NAMALWA (cell line): ENCODE measurements at regions not wholly inside any gene's neighbourhood (a gene's known extent, or its start where the extent isn't known, plus 50 kb on each side); places are given as distances from the start of the nearest gene placed in this dataset.

Experiments
- DNase-seq: peaks from one replicate; pipeline ENCODE4 v3.0.0-alpha.2; 2015; ENCODE audit warnings: low spot score

GRCh38 chr22:47813661-47814060 lies 1051.2 kb downstream of the TBC1D22A start:
- DNase-seq, result no peak

DNA sequence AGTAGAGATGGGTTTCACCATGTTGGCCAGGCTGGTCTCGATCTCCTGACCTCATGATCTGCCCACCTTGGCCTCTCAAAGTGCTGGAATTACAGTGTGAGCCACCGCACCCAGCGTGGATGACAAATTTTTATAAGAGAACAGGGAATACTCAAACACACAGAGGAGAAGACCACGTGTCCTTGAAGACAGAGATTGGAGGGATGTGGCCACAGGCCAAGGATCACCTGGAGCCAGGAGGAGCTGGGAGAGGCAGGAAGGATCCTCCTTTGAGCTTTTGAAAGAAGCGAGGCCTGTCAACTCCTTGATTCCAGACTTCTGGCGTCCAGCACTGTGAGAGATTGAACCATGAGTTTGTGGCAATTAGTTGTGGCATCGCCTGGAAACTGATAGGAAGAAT lies 1049.5 kb downstream of the TBC1D22A start:
- DNase-seq, result no peak

DNA sequence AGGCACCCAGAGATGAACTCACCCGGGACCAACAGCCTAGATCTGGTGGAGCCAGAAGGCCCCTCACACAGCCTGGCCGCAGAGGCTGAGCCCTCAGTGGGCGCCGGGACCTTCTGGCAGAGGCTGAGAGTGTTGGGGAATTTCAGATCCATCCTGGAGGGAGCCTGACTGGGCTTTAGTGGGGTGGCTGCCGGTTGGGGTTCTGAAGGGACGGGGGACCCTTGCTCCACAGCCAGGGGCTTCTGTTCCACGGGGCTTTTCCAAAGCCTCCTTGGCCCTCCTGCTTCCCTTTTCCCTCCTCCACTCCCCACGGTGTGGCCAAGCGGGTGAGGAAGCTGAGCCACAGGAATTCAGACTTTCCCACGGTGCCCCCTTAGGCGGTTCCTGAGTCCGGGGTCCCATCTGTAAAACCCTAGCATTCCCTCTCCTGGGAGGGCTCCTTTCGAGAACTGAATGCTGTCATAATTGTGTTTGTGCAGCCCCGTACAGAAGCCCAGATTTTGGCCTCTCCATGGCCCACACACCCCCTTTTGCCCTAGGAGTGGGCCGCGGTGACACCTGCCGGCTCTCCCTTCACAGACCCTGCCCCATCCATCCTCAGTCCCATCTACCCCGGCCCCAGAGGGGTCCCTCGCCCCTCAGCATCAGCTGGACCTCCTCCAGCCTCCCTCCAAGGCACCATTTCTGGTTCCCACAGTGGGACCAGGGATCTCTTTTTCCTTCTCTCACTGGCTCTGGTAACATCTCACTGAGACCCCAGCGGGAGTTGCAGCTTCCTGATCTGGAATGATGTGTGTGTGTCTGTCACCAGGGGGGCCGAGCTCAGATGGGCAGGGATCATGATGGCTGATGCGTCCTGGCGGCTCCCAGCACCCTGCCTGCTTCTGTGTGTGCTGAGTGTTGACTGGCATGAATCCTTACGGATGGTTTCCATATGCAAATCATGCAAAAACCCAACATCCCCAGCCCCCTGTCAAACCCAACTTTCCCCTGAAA lies 1048.4 kb downstream of the TBC1D22A start:
- no peak for DNase-seq

DNA sequence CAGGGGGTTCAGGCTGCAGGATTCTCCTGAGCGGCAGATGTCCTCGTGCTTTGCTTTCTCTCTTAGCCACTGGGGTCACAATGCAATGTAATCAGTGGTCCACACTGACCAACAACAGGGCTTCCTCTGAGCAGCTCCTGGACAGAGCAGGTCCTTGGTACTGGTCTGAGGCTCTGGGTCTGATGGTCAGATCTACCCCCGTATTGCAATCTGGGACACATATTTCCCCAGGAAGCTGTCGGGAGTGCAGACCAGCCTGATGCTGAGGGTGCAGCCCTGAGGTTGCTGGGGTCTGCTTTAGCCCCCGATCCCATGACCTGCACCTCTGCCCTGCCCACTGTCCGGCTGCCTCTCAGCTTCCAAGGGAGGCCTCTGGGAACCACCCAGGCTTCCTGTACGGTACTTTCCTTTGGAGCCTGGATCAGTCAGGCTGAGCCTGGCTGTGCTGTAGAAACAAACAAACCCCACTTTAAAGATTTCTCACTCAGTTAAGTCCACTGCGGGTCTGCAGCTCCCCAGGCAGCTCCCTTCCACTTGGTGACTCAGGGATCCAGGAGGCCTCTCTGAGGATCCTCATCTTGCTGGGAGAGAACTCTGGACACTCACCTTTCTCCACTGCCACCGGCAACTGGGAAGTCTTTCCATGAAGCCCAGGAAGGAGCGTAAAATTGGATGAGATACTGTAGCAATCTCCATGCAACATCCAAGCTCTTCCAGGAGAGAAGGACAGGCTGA lies 1046.6 kb downstream of the TBC1D22A start:
- DNase-seq, result no peak

DNA sequence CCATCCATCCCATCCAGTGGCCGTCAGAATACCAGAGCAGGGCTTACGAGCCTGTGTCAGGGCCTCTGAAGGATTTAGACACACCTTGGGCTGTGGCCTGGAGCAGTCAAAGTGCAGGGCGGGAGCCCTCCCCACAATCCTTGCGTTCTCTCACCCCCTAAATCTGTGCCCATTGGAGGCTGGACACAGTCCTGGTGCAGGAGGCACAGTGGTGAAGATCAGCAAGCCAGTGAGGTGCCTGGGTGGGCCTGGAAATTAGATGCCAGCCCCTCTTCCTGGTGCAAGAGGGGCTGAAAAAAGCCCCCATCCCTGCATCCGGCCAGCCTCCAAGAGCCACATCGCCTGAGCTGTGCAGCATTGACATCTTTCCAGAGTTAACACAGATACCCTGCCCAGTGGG lies 1045.8 kb downstream of the TBC1D22A start:
- no peak for DNase-seq

DNA sequence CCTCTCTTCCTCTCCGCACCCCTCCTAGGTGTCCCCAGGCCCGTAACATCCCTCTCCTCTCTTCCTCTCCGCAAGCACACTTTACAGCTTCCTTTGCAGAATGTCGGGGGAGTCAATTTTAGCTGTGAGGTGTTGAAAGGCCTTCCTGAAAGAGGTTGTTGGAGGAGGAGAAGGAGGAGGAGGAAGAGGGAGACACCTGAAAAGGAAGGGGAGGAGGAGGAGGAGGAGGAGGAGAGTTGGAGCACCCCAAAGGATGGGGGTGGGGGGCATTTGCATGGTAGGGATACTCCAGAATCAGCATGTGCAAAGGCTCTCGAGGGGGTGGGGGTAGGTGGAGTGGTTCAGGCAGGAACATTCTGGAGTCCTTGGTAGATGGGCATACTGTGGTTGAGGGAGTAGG lies 1045.1 kb downstream of the TBC1D22A start:
- DNase-seq, result no peak

- no peak for DNase-seq
Observed at GRCh38 chr22:47806894-47807293, 1044.4 kb downstream of the TBC1D22A start.

DNA sequence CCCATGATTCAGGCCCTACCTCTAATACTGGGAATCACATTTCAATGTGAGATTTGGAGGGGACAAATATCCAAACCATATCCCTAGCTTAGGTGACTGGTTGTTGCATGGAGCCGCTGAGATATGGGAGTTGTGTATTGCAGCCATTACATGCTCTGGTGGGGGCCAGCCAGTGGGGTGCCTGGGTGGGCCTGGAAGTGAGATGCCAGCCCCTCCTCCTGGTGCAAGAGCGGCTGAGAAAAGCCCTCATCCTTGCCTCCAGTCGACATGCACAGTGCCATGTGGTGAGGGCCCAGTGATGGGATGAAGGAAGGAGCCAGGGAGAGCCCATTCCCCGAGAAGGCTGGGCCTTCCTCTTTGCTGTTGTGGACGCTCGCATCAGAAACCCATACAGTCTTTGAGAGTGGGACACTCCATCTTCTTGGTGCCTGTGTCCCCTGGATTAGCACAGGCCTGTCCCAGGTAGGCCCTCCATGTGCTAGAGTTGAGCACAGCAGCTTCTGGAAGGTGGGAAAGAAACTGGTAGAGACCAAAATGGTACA lies 1043.0 kb downstream of the TBC1D22A start:
- no peak for DNase-seq

GRCh38 chr22:47804281-47804680 lies 1041.8 kb downstream of the TBC1D22A start:
- DNase-seq, result no peak

DNA sequence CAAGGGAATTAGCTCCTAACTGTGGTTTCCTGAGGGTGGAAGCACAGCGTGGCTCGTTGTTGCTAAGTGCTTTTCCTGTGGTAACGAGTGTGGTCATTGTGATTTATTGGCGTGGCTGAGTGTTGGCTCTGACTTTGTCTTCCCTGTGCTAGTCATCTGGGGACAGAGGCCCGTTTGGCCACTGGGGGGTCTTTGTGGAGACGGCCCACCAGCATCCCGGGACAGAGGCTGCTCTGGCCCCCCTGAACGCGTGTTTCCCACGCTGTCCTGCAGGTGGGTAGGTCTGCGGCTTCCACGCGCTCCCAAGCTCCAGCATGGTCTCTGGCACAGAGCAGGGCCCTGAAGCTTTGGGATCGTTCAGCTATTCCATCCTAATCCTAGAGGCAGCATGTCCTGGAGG lies 1040.0 kb downstream of the TBC1D22A start:
- no peak for DNase-seq

GRCh38 chr22:47801541-47802245 lies 1039.2 kb downstream of the TBC1D22A start:
- no peak for DNase-seq

DNA sequence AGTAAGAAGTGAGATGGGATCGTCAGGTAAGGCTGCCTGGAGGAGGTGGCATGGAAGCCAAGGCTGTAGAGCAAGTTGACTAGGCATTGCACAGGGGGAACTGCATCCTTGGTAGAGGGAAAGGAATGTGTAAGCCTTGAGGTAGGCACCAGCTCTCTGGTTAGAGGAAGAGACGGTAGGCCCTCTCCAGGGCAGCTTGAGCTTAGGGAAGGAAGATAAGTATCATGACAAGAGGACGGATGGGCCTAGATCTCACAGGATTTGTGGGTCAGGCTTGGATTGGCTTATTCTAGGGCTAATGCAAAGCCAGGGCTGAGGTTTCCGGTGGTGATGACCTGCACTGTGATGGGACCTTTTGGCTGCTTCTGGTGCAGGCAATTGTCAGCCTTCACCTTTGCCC lies 1035.8 kb downstream of the TBC1D22A start:
- no peak for DNase-seq

DNA sequence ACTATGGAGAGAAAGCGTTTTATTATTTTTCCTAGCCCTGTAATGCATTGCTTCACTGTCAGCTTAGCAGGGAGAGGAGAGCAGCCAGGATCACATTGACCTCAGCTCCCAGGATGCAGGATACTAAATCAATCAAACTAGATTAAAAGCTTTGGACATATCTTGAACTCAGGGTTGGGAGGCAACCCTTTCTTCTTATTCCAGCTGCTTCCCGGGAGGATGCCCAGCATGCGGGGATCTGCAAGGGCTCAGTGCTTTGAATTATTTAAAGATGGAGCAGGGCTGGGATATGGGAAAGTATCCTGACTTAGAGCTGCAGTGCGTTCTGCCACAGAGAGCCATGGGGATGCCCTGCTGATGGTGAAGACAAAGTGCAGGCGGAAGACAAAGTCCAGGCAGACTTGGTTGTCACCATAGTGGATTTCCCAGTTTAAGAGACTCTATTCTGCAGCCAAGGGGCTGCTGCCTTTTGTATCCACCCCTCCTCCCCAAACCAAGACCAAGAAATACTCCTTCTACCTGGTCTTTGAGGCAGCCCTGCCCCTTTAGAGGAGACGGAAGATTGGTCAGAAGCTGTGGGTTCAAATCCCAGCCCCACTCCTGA lies 1035.0 kb downstream of the TBC1D22A start:
- DNase-seq, result no peak

DNA sequence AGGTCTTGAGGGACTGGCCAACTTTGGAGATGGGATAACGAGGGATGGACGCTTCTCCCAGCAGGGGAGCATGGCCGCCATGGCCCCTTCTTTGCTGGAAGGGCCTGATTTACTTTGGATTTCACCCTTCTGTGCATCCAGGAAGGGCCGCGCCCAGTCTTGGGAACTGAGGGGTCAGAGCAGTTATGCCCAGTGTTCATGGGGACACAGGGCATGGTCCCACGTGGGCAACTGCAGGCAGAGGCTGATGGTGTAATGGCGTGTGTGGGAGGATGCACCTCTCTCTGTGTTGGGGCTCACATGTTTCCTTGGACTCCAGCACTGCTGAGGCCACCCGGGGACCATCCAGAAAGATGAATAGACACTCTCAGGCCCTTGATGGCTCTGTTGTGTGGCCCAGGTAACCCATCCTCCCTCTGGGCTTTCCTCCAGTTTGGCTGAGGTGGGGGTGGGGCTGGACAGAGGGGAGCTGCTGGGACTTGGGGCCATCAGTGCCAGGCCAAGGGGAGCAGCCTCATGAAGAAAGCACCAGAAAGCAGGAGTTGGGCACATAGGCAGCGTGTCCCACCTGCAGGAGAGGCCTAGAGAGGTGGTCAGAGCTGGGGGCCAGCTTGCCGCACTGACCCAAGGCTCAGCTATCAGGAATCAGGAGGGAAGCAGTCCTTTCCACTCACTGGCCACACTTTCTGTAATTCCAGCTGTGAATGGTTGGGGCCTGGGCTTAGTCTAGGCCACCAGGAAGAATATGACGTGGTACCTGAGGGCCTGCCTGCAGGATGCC lies 1033.9 kb downstream of the TBC1D22A start:
- no peak for DNase-seq

DNA sequence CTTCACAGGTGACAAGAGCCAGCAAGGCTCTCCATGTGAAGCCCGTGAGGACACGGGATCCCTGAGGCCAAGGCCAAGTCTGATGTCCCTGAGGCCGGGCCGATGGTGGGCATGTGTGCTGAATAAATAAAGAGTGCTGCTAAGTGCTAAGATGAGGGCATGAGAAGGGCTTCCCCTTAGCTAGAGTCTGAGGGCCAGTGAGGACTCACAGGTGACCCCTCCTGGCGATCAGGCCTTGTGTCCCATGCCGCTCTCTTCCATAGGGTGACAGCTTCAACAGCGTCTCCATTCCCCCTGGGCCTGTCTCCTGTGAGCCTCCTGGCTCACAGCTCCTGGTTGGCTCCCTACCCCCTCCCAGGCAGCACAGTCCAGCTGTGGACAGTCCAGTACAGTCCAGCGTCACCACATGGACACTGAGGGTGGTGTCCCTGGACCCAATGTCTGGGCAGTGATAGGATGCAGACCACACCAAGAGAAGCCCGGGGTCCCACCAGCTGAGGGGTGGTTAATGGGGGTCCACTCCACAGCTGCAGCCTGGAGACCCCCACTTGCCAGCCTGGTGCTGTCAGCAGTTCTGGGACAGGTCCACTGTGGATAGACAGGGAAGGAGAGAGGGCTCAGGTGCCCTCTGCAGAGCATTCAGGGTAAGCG lies 1033.2 kb downstream of the TBC1D22A start:
- no peak for DNase-seq

DNA sequence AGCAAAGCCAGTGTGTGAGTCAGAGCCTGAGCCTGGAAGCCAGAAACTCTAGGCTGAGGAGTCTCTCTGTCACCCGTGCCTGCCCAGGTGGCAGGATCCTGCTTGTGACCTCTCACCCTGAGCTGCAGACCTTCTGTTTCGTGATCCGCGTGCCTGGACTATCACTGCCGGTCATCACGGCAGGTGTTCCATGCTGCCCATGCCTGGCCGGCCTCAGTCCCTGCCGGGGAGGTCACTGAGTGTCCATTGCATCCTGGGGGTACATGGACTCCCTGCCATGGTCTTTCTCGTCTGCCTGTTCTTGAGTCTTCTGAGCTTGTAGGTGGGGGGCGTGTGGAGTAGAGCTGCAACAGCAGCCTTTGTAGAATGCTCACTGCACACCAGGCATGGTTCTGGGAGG lies 1032.4 kb downstream of the TBC1D22A start:
- no peak for DNase-seq

DNA sequence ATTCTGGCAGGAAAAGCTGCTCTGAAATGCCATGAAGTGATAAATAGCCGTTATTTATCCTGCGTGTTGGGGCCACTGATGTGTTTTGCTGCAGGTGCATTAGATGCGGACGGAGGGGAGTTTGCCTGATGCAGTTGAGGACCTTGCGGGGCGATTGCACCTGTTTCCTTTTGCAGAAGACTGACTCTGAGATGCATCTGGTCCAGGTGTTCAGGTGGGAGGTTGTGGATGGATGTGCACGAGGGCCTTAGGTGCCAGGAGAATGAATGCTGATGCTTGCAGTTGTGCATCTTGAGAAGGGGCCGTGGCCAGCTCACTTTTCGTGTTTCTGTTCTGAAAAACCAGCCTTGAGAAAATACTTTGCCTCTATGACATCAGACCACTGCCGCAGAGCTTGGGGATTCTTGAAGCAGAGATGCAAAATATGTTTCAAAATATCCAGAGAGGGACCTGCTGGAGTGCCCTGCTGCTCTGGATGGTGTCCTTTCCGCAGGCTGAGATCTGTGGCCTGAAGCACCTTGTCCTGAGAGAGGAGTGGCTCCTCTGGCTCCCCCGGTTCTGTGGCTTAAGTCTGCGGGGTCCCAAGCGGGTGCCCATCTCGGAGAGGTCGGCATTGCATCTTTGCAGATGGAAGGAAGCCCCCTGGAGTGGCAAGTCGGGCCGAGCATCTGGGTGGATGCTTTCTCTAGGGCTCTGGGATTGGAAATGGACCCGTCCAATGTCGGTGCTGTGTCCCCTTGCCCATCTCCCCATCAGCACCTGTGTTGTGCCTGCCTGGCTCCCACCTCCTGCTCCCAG lies 1031.1 kb downstream of the TBC1D22A start:
- no peak for DNase-seq

DNA sequence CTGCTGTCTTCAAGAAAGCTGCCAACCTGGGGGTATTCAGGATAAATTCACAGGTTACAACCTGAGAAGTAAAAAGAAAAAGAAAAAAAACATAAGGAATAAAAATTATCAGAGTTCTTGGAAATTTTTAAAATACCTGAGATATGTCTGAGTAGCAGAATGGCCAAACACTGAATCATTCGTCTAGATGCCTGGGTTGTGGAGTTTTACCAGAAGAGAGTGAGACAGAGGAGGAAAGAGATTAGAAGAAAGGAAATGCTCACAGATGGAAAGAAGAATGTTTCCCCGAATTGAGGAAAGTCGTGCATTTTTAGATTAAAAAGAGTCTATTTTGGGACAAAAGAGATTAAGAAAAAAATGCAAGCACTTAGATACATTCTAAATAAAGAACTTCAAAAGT lies 1026.7 kb downstream of the TBC1D22A start:
- DNase-seq, result no peak

DNA sequence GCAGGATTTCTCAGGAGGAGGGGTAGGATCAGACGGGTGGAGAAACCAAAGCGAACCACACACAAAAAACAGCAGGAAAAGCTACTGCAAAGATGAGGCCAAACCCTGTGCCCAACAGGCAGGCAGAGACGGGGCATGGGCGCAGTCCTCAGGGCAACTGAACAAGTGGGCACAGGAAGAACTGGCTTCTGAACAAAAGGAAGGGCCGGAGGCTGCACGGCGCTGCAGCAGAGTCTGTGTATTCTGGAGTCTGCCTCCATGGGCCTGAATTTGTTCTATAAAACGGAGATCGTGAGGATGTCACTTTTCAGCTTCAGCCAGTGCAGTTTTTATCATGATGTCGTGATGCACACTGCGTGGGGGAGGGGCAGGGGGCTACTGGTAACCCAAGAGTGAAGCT lies 1026.0 kb downstream of the TBC1D22A start:
- no peak for DNase-seq
